ENCODE measurements at regions not wholly inside any gene's neighbourhood (a gene's known extent, or its start where the extent isn't known, plus 50 kb on each side); places are given as distances from the start of the nearest gene placed in this dataset.

GRCh38 chrX:119999087-119999634 lies 55.6 kb upstream of the NKAP start:
- TF ChIP-seq, protein P1, sequence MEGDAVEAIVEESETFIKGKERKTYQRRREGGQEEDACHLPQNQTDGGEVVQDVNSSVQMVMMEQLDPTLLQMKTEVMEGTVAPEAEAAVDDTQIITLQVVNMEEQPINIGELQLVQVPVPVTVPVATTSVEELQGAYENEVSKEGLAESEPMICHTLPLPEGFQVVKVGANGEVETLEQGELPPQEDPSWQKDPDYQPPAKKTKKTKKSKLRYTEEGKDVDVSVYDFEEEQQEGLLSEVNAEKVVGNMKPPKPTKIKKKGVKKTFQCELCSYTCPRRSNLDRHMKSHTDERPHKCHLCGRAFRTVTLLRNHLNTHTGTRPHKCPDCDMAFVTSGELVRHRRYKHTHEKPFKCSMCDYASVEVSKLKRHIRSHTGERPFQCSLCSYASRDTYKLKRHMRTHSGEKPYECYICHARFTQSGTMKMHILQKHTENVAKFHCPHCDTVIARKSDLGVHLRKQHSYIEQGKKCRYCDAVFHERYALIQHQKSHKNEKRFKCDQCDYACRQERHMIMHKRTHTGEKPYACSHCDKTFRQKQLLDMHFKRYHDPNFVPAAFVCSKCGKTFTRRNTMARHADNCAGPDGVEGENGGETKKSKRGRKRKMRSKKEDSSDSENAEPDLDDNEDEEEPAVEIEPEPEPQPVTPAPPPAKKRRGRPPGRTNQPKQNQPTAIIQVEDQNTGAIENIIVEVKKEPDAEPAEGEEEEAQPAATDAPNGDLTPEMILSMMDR (conservative IDR thresholded peaks at IDR 0.05; ENCODE audit: low read length) = no peak
- no peak for TF ChIP-seq EZH2phosphoT487 (IDR thresholded peaks at IDR 0.05; ENCODE audit: borderline replicate concordance, low read depth, low read length)
